ENCODE measurements at regions not wholly inside any gene's neighbourhood (a gene's known extent, or its start where the extent isn't known, plus 50 kb on each side); places are given as distances from the start of the nearest gene placed in this dataset.

- intact Hi-C loops (cut with DNase I; ENCODE audit: low total_unique reads): no loop called here
- DNase-seq (ENCODE audit: low spot score in 2 of 2): no peak
- no peak overlapping the region for H3K4me3 ChIP-seq (ENCODE audit: low read depth, poor library complexity, severe bottlenecking)
- TF ChIP-seq POLR2A (IDR thresholded peaks at IDR 0.05): no peak
- no peak for TF ChIP-seq CTCF (IDR thresholded peaks at IDR 0.05)
Measured at GRCh38 chr12:131589966-131590365, 120.9 kb upstream of the SFSWAP start.

GRCh38 chr12:131591136-131591535, 119.8 kb upstream of the SFSWAP start:
- intact Hi-C loops (cut with DNase I; ENCODE audit: low total_unique reads): no loop called here
- no peak for DNase-seq (ENCODE audit: low spot score in 2 of 2)
- TF ChIP-seq CTCF (IDR thresholded peaks at IDR 0.05) (no peak), POLR2A (IDR thresholded peaks at IDR 0.05) (no peak)
- H3K4me3 ChIP-seq (ENCODE audit: low read depth, poor library complexity, severe bottlenecking): no peak overlapping the region
- WGBS, 2 donors: 79 to 83% methylated on average over 7 of the region's 7 CpGs

GRCh38 chr12:131591714-131592709, 118.9 kb upstream of the SFSWAP start:
- intact Hi-C loops (cut with DNase I; ENCODE audit: low total_unique reads): no loop called here
- no peak for DNase-seq (ENCODE audit: low spot score in 2 of 2)
- H3K4me3 ChIP-seq (ENCODE audit: low read depth, poor library complexity, severe bottlenecking): no peak overlapping the region
- no peak for TF ChIP-seq CTCF (IDR thresholded peaks at IDR 0.05)
- WGBS, 2 donors: 89 to 90% methylated on average over 38 to 41 of the region's 42 CpGs

- intact Hi-C loops (cut with DNase I; ENCODE audit: low total_unique reads): no loop called here
- TF ChIP-seq POLR2A (IDR thresholded peaks at IDR 0.05): no peak
- no peak for TF ChIP-seq CTCF (IDR thresholded peaks at IDR 0.05)
- 76 to 84% methylated on average over 6 of the region's 6 CpGs for WGBS, 2 donors
- DNase-seq (ENCODE audit: low spot score in 2 of 2): no peak
- H3K4me3 ChIP-seq (ENCODE audit: low read depth, poor library complexity, severe bottlenecking): no peak overlapping the region
Measured at GRCh38 chr12:131592972-131593371, 117.9 kb upstream of the SFSWAP start.

GRCh38 chr12:131593406-131593805, 117.5 kb upstream of the SFSWAP start:
- no peak for DNase-seq (ENCODE audit: low spot score in 2 of 2)
- intact Hi-C loops (cut with DNase I; ENCODE audit: low total_unique reads): no loop called here
- TF ChIP-seq CTCF (IDR thresholded peaks at IDR 0.05) (no peak), POLR2A (IDR thresholded peaks at IDR 0.05) (no peak)
- no peak overlapping the region for H3K4me3 ChIP-seq (ENCODE audit: low read depth, poor library complexity, severe bottlenecking)
- 80 to 83% methylated on average over 3 of the region's 3 CpGs for WGBS, 2 donors

Measured in lower leg skin (tissue), 4 donors.